Activated CD4-positive, alpha-beta T cell treated with anti-CD3 and anti-CD28 coated beads, Interleukin-2, amount 50 U/mL, for 4 hours (primary cell): ENCODE measurements at regions not wholly inside any gene's neighbourhood (a gene's known extent, or its start where the extent isn't known, plus 50 kb on each side); places are given as distances from the start of the nearest gene placed in this dataset.

Experiments used
- DNase-seq, 2 experiments: peaks; one replicate each; pipeline ENCODE4 v3.0.0-alpha.2; 2020

DNA sequence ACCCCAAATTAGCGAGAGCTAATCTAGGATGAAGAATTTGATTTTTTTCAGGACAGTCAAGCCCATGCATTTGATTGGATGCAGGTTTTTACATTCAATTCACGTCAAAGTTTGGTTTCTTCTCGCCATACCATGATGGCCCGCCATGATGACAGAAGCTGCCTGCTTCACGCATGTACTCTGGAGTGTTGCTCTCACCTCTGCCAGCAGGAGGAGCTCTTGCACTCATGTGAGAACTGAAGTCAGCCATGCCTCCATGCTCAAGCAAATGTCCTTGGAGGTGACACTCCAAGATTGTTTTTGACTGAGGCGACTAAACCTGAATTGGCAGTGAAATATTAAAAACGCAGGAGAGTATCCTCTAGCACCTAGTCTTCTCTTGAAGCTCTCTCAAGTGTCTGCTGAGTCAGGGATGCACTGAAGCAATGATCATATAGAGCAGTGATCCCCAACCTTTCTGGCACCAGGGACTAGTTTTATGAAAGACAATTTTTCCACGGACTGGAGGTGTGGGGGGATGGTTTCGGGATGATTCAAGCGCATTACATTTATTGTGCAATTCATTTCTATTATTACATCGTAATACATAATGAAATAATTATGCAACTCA lies 120.9 kb downstream of the SAMMSON start:
- peak; percentile 23 to 26 for DNase-seq

DNA sequence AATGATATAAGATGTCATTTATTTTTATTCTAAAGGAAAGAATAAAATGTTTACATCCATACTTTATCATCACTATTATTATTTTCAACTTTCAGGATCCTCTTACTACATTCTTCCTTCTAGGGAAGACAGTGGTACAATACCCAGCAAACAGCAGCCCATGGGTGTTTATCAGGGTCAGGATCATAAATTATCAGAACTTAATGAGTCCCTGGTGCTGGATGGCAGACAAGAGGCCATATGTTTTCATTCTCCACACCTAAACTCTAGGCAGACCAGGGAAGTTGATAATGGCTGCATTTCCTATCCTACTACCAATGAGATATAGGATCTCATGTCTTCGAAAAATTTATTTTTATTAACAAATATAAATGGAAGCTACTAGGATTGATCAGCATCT lies 127.7 kb downstream of the SAMMSON start:
- DNase-seq: no peak

DNA sequence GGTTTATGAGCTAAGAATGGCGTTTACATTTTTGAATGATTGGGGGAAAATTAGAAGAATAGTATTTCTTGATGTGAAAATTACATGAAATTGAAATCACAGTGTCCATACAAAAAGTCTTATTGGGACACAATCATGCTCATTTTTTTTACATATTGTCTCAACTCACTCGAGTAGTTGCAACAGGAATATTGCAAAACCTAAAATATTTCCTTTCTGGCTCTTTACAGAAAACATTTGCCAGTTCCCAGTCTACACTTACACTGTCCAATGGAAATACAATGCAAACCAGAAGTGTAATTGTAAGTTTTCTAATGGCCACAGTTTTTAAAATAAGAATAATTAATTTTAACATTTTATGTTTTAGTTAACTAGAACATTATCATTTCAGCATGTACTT lies 137.8 kb downstream of the SAMMSON start:
- DNase-seq: no peak

DNA sequence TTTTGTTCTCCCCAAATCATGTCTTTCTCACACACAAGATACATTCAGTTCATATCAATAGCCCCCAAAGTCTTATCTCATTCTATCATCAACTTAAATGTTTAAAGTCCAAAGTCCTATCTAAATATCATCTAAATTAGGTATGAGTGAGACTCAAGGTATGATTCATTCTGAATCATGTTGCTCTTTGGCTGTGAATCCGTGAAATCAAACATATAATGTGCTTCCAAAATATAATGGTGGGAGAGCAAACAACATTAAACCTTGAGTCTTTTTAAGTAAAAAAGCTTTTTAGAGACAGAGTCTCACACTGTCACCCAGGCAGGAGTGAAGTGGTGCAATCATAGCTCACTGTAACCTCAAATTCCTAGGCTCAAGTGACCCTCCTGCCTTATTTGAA lies 139.1 kb downstream of the SAMMSON start:
- DNase-seq: no peak
